PC-9 (cell line): ENCODE measurements at regions not wholly inside any gene's neighbourhood (a gene's known extent, or its start where the extent isn't known, plus 50 kb on each side); places are given as distances from the start of the nearest gene placed in this dataset.

Experiments
- BruUV-seq: library from RNA; stranded (reverse); fragments of 400-500 nt; replicated peaks from 2 replicates; lab custom pipeline; 2021; lab: Mats Ljungman, UMichigan
- CTCF ChIA-PET: fragments of 300-600 bp; sonication (Branson Sonifier 250); formaldehyde crosslinking; loops from one replicate; lab custom pipeline; 2022; ENCODE audit warnings: antibody characterized with exemption; lab: Charles Lee
- POLR2A ChIA-PET: fragments of 300-600 bp; sonication (Branson Sonifier 250); formaldehyde crosslinking; loops from one replicate; lab custom pipeline; 2022; ENCODE audit warnings: antibody characterized with exemption; ENCODE audit not compliant: unreplicated experiment; lab: Charles Lee
- DNase-seq, 2 experiments: peaks; one replicate each; pipeline versions ENCODE4 v3.0.0 to v3.0.0-alpha.2; 2015 to 2022; ENCODE audit warnings: mixed read lengths in 1 of 2
- H2AFZ ChIP-seq: fragments of 200-600 bp; sonication (generic); 2 replicates; pipeline ENCODE4 v1.8.1; 2017; ENCODE audit warnings: antibody characterized with exemption
- H3F3A ChIP-seq: fragments of 200-600 bp; sonication (generic); 2 replicates; pipeline ENCODE4 v1.8.1; 2017; ENCODE audit warnings: antibody characterized with exemption, mild to moderate bottlenecking, low read depth; ENCODE audit not compliant: insufficient read depth
- H3K27ac ChIP-seq: fragments of 200-600 bp; sonication (generic); 2 replicates; pipeline ENCODE4 v1.6.1; 2016; ENCODE audit warnings: mixed run types
- H3K27me3 ChIP-seq: fragments of 200-600 bp; sonication (generic); 2 replicates; pipeline ENCODE4 v1.6.1; 2016; ENCODE audit warnings: low read depth, mixed run types; ENCODE audit not compliant: insufficient read depth
- H3K36me3 ChIP-seq: fragments of 200-600 bp; sonication (generic); 2 replicates; pipeline ENCODE4 v1.6.1; 2016; ENCODE audit warnings: low read depth, mixed run types
- H3K4me1 ChIP-seq: fragments of 200-600 bp; sonication (generic); replicated peaks from 2 replicates; pipeline ENCODE4 v1.6.1; 2016; ENCODE audit warnings: mixed run types; ENCODE audit not compliant: insufficient read depth
- H3K4me2 ChIP-seq: fragments of 200-600 bp; sonication (generic); 2 replicates; pipeline ENCODE4 v1.6.1; 2017; ENCODE audit warnings: mixed run types
- H3K4me3 ChIP-seq: fragments of 200-600 bp; sonication (generic); 2 replicates; pipeline ENCODE4 v1.6.1; 2016; ENCODE audit warnings: mixed run types
- H3K79me2 ChIP-seq: fragments of 200-600 bp; sonication (generic); 2 replicates; pipeline ENCODE4 v1.6.1; 2017; ENCODE audit warnings: low read depth, mixed run types
- H3K9me2 ChIP-seq: fragments of 200-600 bp; sonication (generic); 2 replicates; pipeline ENCODE4 v1.8.1; 2017; ENCODE audit warnings: mild to moderate bottlenecking; ENCODE audit not compliant: insufficient read depth
- H3K9me3 ChIP-seq: fragments of 200-600 bp; sonication (generic); 2 replicates; pipeline ENCODE4 v1.8.1; 2016; ENCODE audit warnings: low read depth; ENCODE audit not compliant: insufficient read depth
- H4K20me1 ChIP-seq: fragments of 200-600 bp; sonication (generic); 2 replicates; pipeline ENCODE4 v1.8.1; 2017; ENCODE audit not compliant: insufficient read depth
- CTCF ChIP-seq: fragments of 200-600 bp; sonication (generic); conservative IDR thresholded peaks from 2 replicates; pipeline ENCODE4 v1.6.1; 2017; ENCODE audit warnings: mixed run types, antibody characterized with exemption, mild to moderate bottlenecking, moderate library complexity
- EZH2 ChIP-seq: fragments of 200-600 bp; sonication (generic); IDR thresholded peaks from 2 replicates; pipeline ENCODE4 v1.8.0; 2017; ENCODE audit warnings: antibody characterized with exemption, low read depth
- intact Hi-C: fragments of 100-400 bp; cut with micrococcal nuclease; formaldehyde crosslinking; loops from one replicate; pipeline ENCODE4 v1.10.0; 2022; ENCODE audit not compliant: unreplicated experiment

DNA sequence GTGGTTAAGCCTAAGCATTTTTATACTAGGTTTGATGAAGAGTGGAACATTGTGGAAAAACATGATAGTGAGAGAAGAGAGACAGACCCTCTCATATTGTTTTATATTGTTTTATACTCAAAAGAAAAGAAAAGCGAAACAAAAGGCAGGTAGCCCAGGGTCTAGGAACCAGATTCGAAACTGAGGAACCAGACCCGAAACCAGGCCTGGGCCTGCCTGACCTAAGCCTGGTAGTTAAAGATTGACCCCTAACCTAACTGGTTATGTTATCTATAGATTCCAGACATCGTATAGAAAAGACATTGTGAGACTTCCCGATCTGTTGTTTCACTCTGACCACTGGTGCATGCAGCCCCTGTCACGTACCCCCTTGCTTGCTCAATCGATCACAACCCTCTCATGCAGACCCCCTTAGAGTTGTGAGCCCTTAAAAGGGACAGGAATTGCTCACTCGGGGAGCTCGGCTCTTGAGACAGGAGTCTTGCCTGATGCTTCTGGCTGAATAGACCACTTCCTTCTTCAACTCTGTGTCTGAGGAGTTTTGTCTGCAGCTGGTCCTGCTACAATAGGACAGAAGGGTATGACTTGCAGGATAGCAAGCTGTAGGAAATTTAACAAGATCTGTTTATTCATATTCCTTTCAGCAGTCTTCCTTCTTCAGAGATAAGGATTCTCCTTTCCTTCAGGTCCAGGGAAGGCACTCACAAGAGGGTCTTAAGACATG, 147.1 kb upstream of the PLEKHA5 start:
- intact Hi-C loops, result no loop called here
- no peaks in the 10 kb centered on the region for H3K9me2 ChIP-seq
- no peak overlapping the region for H3K27ac ChIP-seq
- H3K4me3 ChIP-seq, result no peak overlapping the region
- POLR2A ChIA-PET, result no interaction called here
- H4K20me1 ChIP-seq, result no peaks in the 10 kb centered on the region
- no peak for DNase-seq
- no peak overlapping the region for H2AFZ ChIP-seq
- H3K4me1 ChIP-seq, result no peaks in the 10 kb centered on the region
- TF ChIP-seq CTCF (no peak), EZH2 (no peak)
- no TSS peak for BruUV-seq
- H3K36me3 ChIP-seq, result no peaks in the 10 kb centered on the region
- no peak overlapping the region for H3K4me2 ChIP-seq
- H3K9me3 ChIP-seq, result no peaks in the 10 kb centered on the region
- H3F3A ChIP-seq, result no peaks in the 10 kb centered on the region
- no peaks in the 10 kb centered on the region for H3K79me2 ChIP-seq
- CTCF ChIA-PET, result no interaction called here
- no peaks in the 10 kb centered on the region for H3K27me3 ChIP-seq

GRCh38 chr12:18983854-18984253, 145.7 kb upstream of the PLEKHA5 start:
- Histone ChIP-seq H4K20me1 (no peaks in the 10 kb centered on the region), H3K27me3 (no peaks in the 10 kb centered on the region), H3K9me3 (no peaks in the 10 kb centered on the region), H2AFZ (no peak overlapping the region), H3K4me1 (no peaks in the 10 kb centered on the region), H3K4me3 (no peak overlapping the region), H3K27ac (no peak overlapping the region), H3K9me2 (no peaks in the 10 kb centered on the region), H3K79me2 (no peaks in the 10 kb centered on the region), H3F3A (no peaks in the 10 kb centered on the region), H3K36me3 (no peaks in the 10 kb centered on the region), H3K4me2 (no peak overlapping the region)
- CTCF ChIA-PET, result no interaction called here
- intact Hi-C loops, result no loop called here
- TF ChIP-seq EZH2 (no peak), CTCF (no peak)
- POLR2A ChIA-PET, result no interaction called here
- no TSS peak for BruUV-seq
- no peak for DNase-seq

- H3K27me3 ChIP-seq, result no peaks in the 10 kb centered on the region
- no peaks in the 10 kb centered on the region for H3K9me3 ChIP-seq
- no TSS peak for BruUV-seq
- no peak overlapping the region for H3K4me3 ChIP-seq
- no peaks in the 10 kb centered on the region for H3F3A ChIP-seq
- no peaks in the 10 kb centered on the region for H3K9me2 ChIP-seq
- POLR2A ChIA-PET, result no interaction called here
- DNase-seq, result no peak
- no peaks in the 10 kb centered on the region for H4K20me1 ChIP-seq
- TF ChIP-seq EZH2, result no peak
- TF ChIP-seq CTCF, result no peak
- no peak overlapping the region for H3K4me2 ChIP-seq
- H3K79me2 ChIP-seq, result no peaks in the 10 kb centered on the region
- intact Hi-C loops, result no loop called here
- no peaks in the 10 kb centered on the region for H3K4me1 ChIP-seq
- H3K36me3 ChIP-seq, result no peaks in the 10 kb centered on the region
- H3K27ac ChIP-seq, result no peak overlapping the region
- CTCF ChIA-PET, result no interaction called here
- no peak overlapping the region for H2AFZ ChIP-seq
These were observed 138.7 kb upstream of the PLEKHA5 start for GRCh38 chr12:18990856-18991255.
